ENCODE measurements at regions not wholly inside any gene's neighbourhood (a gene's known extent, or its start where the extent isn't known, plus 50 kb on each side); places are given as distances from the start of the nearest gene placed in this dataset.

DNA sequence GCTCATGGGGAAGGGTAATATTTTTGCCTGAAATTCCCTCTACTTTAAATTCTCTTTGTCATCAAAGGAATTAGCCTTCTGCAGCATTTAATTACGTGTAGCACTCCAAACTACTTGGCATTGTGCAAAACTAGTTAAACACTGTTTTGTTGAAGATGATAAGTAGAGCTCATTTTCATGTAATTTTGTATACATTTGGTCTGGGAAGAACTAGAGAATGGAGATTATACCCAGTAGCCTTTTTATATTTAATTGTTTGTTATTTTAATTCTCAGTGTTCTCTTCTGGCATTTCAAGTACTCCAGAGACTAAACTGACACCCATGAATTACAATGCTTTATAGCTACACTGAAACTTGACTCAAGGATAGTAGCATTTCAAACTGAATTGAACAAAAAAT lies 211.5 kb upstream of the SMIM31 start:
- Histone ChIP-seq H3K4me3 (ENCODE audit: low read depth, low read length) (no peak overlapping the region), H3K4me1 (ENCODE audit: control insufficient read depth, insufficient read depth, low read length) (0 out of 2 replicates have a peak, but pooled peaks cover 3% of the 10 kb centered on the region), H3K27me3 (ENCODE audit: control insufficient read depth, insufficient read depth, low read length) (no peaks in the 10 kb centered on the region), H3K9ac (ENCODE audit: low read depth, low read length) (no peak overlapping the region), H3K27ac (ENCODE audit: low read depth, low read length) (no peak overlapping the region), H3K9me3 (ENCODE audit: control insufficient read depth, insufficient read depth, low read length) (peaks cover 24% of the 10 kb centered on the region), H3K36me3 (ENCODE audit: control insufficient read depth, insufficient read depth, low read length) (no peaks in the 10 kb centered on the region)

DNA sequence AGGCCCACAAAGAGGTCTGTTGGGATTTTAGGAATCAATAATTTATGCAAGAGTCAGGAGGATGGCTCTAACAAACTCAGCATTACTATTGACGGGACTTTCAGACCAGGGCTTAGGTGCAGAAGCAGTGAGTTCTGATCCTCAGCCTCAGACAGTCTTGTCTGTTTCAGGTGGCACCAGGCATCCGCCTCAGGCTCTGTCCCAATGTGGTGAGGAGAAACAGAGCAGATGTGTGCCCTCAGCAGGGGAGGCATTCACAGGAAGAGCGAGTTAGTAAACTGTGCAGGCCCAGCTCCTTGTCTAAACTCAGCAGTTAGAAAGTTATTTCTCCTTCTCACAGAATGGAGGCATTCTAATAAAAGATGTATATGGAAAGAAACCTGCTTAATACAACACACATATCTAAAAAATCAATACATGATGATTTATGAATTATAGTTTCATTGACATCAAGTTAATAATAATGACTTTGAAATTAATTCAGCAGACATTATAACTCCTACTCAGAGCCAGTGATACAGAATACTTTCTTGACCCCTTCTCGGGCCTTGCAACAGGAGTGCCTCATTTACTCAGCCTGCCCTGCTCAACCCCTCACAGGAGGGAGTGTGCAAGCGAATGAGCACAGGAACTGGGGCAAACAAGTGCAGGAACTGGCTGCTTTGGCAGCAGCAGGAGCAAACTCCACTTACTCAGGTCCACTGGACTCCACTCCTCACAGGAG lies 202.8 kb upstream of the SMIM31 start:
- Histone ChIP-seq H3K9ac (ENCODE audit: low read depth, low read length) (no peak overlapping the region), H3K36me3 (ENCODE audit: control insufficient read depth, insufficient read depth, low read length) (no peaks in the 10 kb centered on the region), H3K27ac (ENCODE audit: low read depth, low read length) (no peak overlapping the region), H3K4me1 (ENCODE audit: control insufficient read depth, insufficient read depth, low read length) (no peaks in the 10 kb centered on the region), H3K27me3 (ENCODE audit: control insufficient read depth, insufficient read depth, low read length) (no peaks in the 10 kb centered on the region), H3K9me3 (ENCODE audit: control insufficient read depth, insufficient read depth, low read length) (no peaks in the 10 kb centered on the region), H3K4me3 (ENCODE audit: low read depth, low read length) (no peak overlapping the region)

DNA sequence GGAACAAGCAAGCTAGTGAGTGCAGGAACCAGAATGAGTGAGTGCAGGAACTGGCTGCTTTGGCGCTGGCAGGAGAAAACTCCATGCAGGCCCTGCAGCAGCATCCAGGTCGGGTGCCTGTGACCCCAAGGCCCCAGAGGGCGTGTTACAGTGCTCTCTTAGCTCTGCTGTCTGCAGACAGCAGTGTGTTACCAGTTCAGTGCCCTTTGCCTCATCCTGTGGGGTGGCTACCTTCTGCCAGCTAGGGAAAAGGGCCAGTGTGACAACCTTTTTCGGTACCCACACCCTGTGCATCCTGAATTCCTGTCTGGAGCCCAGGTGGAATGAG lies 202.3 kb upstream of the SMIM31 start:
- no peaks in the 10 kb centered on the region for H3K4me1 ChIP-seq (ENCODE audit: control insufficient read depth, insufficient read depth, low read length)
- H3K4me3 ChIP-seq (ENCODE audit: low read depth, low read length), result no peak overlapping the region
- no peaks in the 10 kb centered on the region for H3K36me3 ChIP-seq (ENCODE audit: control insufficient read depth, insufficient read depth, low read length)

DNA sequence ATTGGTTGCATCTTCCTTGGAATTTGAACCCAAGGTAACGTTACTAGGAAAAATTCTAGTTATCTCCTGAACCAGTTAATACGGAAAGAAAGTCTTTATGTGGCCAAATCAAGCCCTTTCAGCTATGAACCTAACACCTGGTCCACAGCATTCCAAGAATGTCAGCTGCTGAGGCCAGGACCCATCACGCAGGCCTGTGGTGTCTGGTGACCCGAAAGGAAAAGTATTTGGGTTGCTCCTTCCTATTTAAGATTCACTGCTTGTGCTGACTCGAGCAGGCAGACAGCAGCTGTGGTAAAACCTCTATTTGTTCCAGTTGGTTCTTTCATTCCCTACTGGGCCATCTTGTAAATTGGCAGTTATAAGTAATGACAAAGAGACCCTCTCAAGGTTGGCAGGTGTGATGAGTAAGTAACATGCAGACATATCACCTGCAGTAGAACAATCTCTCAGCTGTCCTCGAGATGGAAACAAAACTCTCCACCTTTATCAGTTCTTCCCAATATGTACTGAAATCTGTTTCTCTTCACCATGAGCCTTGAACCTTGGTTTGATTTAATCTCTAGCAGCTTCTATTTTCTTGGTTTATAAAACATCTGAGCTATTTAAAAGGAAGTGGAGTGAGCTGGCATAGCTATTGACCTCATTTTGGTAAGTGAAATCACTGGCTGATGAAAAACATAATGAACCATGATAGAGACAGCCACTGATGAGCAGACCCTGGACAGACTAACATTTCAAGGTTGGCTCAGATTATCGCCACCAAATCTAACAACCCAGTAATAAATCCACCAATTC lies 182.1 kb upstream of the SMIM31 start:
- H3K27me3 ChIP-seq (ENCODE audit: control insufficient read depth, insufficient read depth, low read length), result no peaks in the 10 kb centered on the region
- no peak overlapping the region for H3K27ac ChIP-seq (ENCODE audit: low read depth, low read length)
- H3K9me3 ChIP-seq (ENCODE audit: control insufficient read depth, insufficient read depth, low read length), result no peaks in the 10 kb centered on the region
- H3K9ac ChIP-seq (ENCODE audit: low read depth, low read length), result no peak overlapping the region
- no peaks in the 10 kb centered on the region for H3K36me3 ChIP-seq (ENCODE audit: control insufficient read depth, insufficient read depth, low read length)
- H3K4me1 ChIP-seq (ENCODE audit: control insufficient read depth, insufficient read depth, low read length), result no peaks in the 10 kb centered on the region
- no peak overlapping the region for H3K4me3 ChIP-seq (ENCODE audit: low read depth, low read length)

More for the DNA sequence above, 202.3 kb upstream of the SMIM31 start:
- Histone ChIP-seq H3K27me3 (ENCODE audit: control insufficient read depth, insufficient read depth, low read length) (no peaks in the 10 kb centered on the region), H3K27ac (ENCODE audit: low read depth, low read length) (no peak overlapping the region), H3K9me3 (ENCODE audit: control insufficient read depth, insufficient read depth, low read length) (no peaks in the 10 kb centered on the region), H3K9ac (ENCODE audit: low read depth, low read length) (no peak overlapping the region)

DNA sequence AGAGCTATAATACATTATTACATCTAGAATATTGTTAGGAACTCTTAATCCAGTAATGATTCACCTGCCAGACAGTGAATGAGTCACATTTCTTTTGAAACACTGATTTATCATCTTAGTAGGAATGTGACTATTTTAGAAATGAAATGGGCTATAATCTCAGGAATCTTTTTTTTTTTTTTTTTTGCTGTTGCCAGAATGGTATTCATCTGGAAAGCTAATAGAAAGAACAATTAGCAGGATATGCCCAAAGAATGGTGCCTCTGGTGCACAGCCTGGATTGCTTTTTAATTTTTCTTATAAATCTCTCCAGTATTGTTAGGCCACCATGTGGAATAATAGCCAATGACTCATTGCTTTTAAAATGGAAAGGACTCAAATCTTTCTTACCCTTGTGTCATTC lies 181.1 kb upstream of the SMIM31 start:
- no peaks in the 10 kb centered on the region for H3K4me1 ChIP-seq (ENCODE audit: control insufficient read depth, insufficient read depth, low read length)
- no peaks in the 10 kb centered on the region for H3K9me3 ChIP-seq (ENCODE audit: control insufficient read depth, insufficient read depth, low read length)
- H3K36me3 ChIP-seq (ENCODE audit: control insufficient read depth, insufficient read depth, low read length), result no peaks in the 10 kb centered on the region
- H3K27me3 ChIP-seq (ENCODE audit: control insufficient read depth, insufficient read depth, low read length), result no peaks in the 10 kb centered on the region
- no peak overlapping the region for H3K9ac ChIP-seq (ENCODE audit: low read depth, low read length)
- H3K27ac ChIP-seq (ENCODE audit: low read depth, low read length), result no peak overlapping the region
- H3K4me3 ChIP-seq (ENCODE audit: low read depth, low read length), result no peak overlapping the region

DNA sequence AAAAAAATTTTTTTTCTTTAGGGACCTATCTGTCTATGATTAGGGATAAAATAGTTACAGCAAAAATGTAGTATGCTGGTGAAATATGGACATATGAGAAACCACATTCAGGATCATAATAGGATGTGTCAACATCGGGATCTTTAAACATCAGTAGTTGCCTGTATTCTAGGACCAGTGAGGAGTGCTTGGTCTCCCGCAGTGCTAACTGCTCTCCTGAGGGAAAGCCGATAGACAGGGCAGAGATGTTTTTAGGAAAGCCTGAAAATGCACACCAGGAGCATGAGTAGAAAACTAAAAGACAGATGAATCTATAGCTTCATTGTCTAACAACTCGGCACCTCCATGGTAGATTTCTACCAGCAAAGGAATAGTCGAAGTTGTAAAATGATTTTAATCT lies 178.1 kb upstream of the SMIM31 start:
- Histone ChIP-seq H3K27me3 (ENCODE audit: control insufficient read depth, insufficient read depth, low read length) (no peaks in the 10 kb centered on the region), H3K4me3 (ENCODE audit: low read depth, low read length) (no peak overlapping the region), H3K4me1 (ENCODE audit: control insufficient read depth, insufficient read depth, low read length) (no peaks in the 10 kb centered on the region), H3K9me3 (ENCODE audit: control insufficient read depth, insufficient read depth, low read length) (no peaks in the 10 kb centered on the region), H3K9ac (ENCODE audit: low read depth, low read length) (no peak overlapping the region), H3K27ac (ENCODE audit: low read depth, low read length) (no peak overlapping the region), H3K36me3 (ENCODE audit: control insufficient read depth, insufficient read depth, low read length) (no peaks in the 10 kb centered on the region)

DNA sequence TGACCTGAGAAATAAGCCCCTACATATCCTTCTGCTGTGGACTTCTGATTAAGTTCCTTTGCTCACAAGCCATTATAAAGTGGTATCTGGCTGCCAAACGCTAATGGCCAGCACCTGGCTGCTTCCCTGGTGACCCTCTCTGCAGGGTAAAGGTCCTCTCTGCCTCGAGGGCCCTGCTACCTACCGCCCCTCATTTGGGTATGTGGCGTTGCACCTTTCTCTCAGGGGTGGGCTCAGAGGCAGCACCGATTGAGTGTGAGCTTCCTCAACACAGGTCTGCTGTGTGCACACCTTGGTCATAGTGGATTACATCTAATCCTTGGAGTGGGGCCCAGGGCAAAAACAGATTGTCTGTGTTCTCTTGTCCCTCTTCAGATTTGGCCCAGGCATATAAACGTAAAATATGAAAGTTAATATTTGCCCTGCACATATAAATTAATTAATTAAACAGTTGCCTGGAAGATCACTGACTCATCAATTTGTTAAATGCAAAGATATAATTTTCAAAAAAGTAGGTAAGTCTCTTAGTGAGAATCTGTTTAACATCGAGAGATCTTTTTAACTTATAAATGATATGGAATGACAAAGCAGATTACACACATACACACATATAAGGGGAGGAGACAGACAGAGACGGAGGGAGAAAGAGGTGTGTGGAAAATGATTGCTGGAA lies 174.5 kb upstream of the SMIM31 start:
- H3K9me3 ChIP-seq (ENCODE audit: control insufficient read depth, insufficient read depth, low read length), result no peaks in the 10 kb centered on the region
- no peaks in the 10 kb centered on the region for H3K4me1 ChIP-seq (ENCODE audit: control insufficient read depth, insufficient read depth, low read length)
- no peaks in the 10 kb centered on the region for H3K36me3 ChIP-seq (ENCODE audit: control insufficient read depth, insufficient read depth, low read length)
- H3K27ac ChIP-seq (ENCODE audit: low read depth, low read length), result no peak overlapping the region
- no peak overlapping the region for H3K4me3 ChIP-seq (ENCODE audit: low read depth, low read length)
- no peak overlapping the region for H3K9ac ChIP-seq (ENCODE audit: low read depth, low read length)
- no peaks in the 10 kb centered on the region for H3K27me3 ChIP-seq (ENCODE audit: control insufficient read depth, insufficient read depth, low read length)

DNA sequence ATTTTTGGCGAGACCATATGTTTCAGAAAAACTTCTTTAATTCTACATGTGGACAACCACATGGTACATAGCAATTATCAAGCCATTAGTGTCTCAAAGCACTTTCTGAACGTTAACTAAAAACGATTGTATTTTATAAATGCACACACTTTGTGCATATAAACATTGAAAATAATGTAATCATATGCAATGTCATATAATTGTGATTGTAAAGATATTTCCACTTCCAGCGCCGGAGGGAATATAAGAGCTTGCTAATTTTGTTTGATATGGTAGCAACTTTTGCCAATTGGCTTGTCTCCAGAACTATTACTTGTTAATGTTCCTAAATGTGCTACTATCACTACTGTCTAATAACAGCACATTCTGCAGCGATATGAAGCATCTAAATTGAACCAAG lies 162.3 kb upstream of the SMIM31 start:
- H3K4me1 ChIP-seq (ENCODE audit: control insufficient read depth, insufficient read depth, low read length), result no peaks in the 10 kb centered on the region
- H3K27ac ChIP-seq (ENCODE audit: low read depth, low read length), result no peak overlapping the region
- H3K9ac ChIP-seq (ENCODE audit: low read depth, low read length), result no peak overlapping the region
- H3K4me3 ChIP-seq (ENCODE audit: low read depth, low read length), result no peak overlapping the region
- no peaks in the 10 kb centered on the region for H3K27me3 ChIP-seq (ENCODE audit: control insufficient read depth, insufficient read depth, low read length)
- H3K36me3 ChIP-seq (ENCODE audit: control insufficient read depth, insufficient read depth, low read length), result no peaks in the 10 kb centered on the region
- H3K9me3 ChIP-seq (ENCODE audit: control insufficient read depth, insufficient read depth, low read length), result no peaks in the 10 kb centered on the region

DNA sequence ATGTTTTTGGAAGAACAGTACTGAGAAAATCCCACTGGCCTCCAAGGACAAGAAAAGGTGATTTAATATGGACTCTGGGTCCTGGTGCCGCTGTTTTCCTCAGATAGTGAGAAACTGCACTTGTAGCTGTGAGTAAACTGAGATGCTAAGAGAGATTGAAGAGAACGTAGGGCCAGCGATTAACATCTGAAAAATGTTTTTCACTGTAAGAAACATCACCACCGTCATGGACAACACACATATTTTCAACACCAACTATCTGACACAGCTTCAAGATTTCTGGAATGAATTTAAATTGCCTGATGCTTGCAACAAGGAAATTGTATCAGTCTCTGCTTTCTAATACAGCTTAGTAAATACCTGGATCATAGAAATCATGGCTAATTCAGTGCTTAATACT lies 158.2 kb upstream of the SMIM31 start:
- H3K27me3 ChIP-seq (ENCODE audit: control insufficient read depth, insufficient read depth, low read length), result no peaks in the 10 kb centered on the region
- no peaks in the 10 kb centered on the region for H3K9me3 ChIP-seq (ENCODE audit: control insufficient read depth, insufficient read depth, low read length)

DNA sequence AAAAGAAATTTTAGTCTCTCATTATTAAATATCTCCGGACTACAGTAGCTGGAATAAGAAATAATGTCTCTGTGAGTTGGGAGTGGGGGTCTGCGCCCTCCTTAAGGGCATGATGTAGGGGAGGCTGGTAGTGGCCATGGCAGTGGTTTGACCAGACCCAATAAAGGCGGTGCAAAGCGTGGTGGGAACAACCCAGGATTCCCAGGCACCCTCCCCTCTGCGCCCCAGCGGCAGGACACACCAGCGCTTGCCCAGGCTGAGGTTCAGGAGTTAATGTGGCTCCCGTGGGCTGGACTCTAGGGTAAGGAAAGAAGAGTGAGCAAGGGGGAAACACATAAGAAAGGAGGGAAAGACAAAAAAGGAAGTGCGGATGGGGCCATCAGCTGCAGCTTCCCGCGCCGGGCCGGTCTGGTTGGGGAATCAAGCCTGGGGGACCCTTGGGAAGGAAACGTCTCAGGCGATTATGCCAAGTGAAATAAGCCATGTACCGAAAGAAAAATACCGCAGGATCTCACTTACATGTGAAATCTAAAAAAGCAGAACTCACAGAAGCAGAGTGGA lies 157.5 kb upstream of the SMIM31 start:
- H3K9me3 ChIP-seq (ENCODE audit: control insufficient read depth, insufficient read depth, low read length), result no peaks in the 10 kb centered on the region
- no peaks in the 10 kb centered on the region for H3K27me3 ChIP-seq (ENCODE audit: control insufficient read depth, insufficient read depth, low read length)
- H3K9ac ChIP-seq (ENCODE audit: low read depth, low read length), result no peak overlapping the region
- H3K36me3 ChIP-seq (ENCODE audit: control insufficient read depth, insufficient read depth, low read length), result no peaks in the 10 kb centered on the region
- H3K27ac ChIP-seq (ENCODE audit: low read depth, low read length), result no peak overlapping the region
- no peak overlapping the region for H3K4me3 ChIP-seq (ENCODE audit: low read depth, low read length)
- H3K4me1 ChIP-seq (ENCODE audit: control insufficient read depth, insufficient read depth, low read length), result no peaks in the 10 kb centered on the region

More for the DNA sequence above, 158.2 kb upstream of the SMIM31 start:
- Histone ChIP-seq H3K4me3 (ENCODE audit: low read depth, low read length) (no peak overlapping the region), H3K4me1 (ENCODE audit: control insufficient read depth, insufficient read depth, low read length) (no peaks in the 10 kb centered on the region), H3K27ac (ENCODE audit: low read depth, low read length) (no peak overlapping the region), H3K36me3 (ENCODE audit: control insufficient read depth, insufficient read depth, low read length) (no peaks in the 10 kb centered on the region), H3K9ac (ENCODE audit: low read depth, low read length) (no peak overlapping the region)

DNA sequence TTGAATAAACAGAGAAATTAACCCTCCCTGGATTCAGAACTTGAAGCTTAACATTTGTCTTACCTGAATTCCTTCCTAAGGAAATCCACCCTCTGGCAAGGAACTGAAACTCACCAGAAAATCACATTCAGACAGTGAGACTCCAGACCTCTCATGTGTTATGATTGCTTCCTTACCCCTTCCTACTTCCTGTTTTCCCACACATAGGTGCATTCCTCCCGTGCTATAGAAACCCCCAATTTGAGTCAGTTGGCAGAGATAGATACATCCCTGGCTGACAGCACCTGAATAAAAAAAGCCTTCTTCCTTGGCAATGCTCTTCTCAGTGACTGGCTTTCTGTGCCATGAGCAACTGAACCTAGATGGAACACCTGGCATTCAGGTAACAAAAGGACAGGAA lies 157.0 kb upstream of the SMIM31 start:
- no peaks in the 10 kb centered on the region for H3K36me3 ChIP-seq (ENCODE audit: control insufficient read depth, insufficient read depth, low read length)
- H3K27me3 ChIP-seq (ENCODE audit: control insufficient read depth, insufficient read depth, low read length), result no peaks in the 10 kb centered on the region
- no peak overlapping the region for H3K4me3 ChIP-seq (ENCODE audit: low read depth, low read length)
- H3K4me1 ChIP-seq (ENCODE audit: control insufficient read depth, insufficient read depth, low read length), result no peaks in the 10 kb centered on the region
- H3K9ac ChIP-seq (ENCODE audit: low read depth, low read length), result no peak overlapping the region
- H3K9me3 ChIP-seq (ENCODE audit: control insufficient read depth, insufficient read depth, low read length), result no peaks in the 10 kb centered on the region; the same call in 1 of the 2 replicates
- H3K27ac ChIP-seq (ENCODE audit: low read depth, low read length), result no peak overlapping the region
